HCT116 (cell line): ENCODE measurements at regions not wholly inside any gene's neighbourhood (a gene's known extent, or its start where the extent isn't known, plus 50 kb on each side); places are given as distances from the start of the nearest gene placed in this dataset.

Source experiments
- EZH2 ChIP-seq: fragments of 200-600 bp; sonication (generic); IDR thresholded peaks from 2 replicates; pipeline ENCODE4 v1.6.1; 2017; ENCODE audit warnings: antibody characterized with exemption, mixed run types
- EZH2phosphoT487 ChIP-seq: fragments of 200-600 bp; IDR thresholded peaks from 2 replicates; pipeline ENCODE4 v1.6.1; 2018; ENCODE audit warnings: antibody characterized with exemption, borderline replicate concordance
- POLR2AphosphoS5 ChIP-seq: IDR thresholded peaks from 2 replicates; pipeline ENCODE4 v1.6.1; 2011; ENCODE audit warnings: mild to moderate bottlenecking, low read depth, low read length, moderate library complexity
- SRF ChIP-seq: IDR thresholded peaks from 2 replicates; pipeline ENCODE4 v1.6.1; 2012; ENCODE audit warnings: low read depth
- ZNF274 ChIP-seq: fragments of 200-500 bp; sonication (Bioruptor generic); IDR thresholded peaks from 2 replicates; pipeline ENCODE4 v1.6.1; 2014; ENCODE audit warnings: mild to moderate bottlenecking, low read depth, low read length, inconsistent platforms
- TF ChIP-seq, protein P1 (sequence below), 3 experiments: fragments of 200-600 bp in 1 of 3; sonication (generic) in 1 of 3; IDR thresholded peaks in 2 of 3; conservative IDR thresholded peaks in 1 of 3; 2 replicates each; pipeline ENCODE4 v1.5.1; 2012 to 2017; ENCODE audit warnings: low read depth in 2 of 3, low read length in 2 of 3, antibody characterized with exemption in 1 of 3, borderline replicate concordance in 1 of 3, control low read depth in 1 of 3, mild to moderate bottlenecking in 1 of 3, mixed read lengths in 1 of 3, mixed run types in 1 of 3, moderate library complexity in 1 of 3; ENCODE audit not compliant: insufficient read depth in 1 of 3

DNA sequence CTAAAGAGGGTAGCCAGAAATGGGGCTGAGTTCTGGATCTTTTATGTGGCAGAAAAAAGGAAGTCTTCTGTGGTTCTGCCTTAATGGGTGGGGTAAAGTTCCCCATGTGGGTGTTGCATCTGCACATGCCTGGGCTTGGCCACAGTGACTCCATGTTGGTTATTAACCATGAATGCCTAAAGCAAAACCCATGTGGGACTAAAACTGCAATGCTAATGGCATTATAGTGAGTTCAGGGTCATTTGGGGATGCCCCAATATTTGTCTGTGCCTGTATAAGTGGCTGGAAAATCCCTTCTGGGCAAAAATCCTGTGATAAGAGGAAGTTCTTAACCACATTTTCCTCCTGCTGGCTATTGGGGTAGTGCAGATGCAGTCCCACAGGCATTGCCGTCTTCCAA lies 857.4 kb downstream of the FAT4 start:
- TF ChIP-seq, protein P1, sequence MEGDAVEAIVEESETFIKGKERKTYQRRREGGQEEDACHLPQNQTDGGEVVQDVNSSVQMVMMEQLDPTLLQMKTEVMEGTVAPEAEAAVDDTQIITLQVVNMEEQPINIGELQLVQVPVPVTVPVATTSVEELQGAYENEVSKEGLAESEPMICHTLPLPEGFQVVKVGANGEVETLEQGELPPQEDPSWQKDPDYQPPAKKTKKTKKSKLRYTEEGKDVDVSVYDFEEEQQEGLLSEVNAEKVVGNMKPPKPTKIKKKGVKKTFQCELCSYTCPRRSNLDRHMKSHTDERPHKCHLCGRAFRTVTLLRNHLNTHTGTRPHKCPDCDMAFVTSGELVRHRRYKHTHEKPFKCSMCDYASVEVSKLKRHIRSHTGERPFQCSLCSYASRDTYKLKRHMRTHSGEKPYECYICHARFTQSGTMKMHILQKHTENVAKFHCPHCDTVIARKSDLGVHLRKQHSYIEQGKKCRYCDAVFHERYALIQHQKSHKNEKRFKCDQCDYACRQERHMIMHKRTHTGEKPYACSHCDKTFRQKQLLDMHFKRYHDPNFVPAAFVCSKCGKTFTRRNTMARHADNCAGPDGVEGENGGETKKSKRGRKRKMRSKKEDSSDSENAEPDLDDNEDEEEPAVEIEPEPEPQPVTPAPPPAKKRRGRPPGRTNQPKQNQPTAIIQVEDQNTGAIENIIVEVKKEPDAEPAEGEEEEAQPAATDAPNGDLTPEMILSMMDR (IDR thresholded peaks at IDR 0.05 in 2 of 3, conservative IDR thresholded peaks at IDR 0.05 in 1 of 3; ENCODE audit: borderline replicate concordance in 1 of 3, insufficient read depth in 1 of 3, low read depth in 2 of 3, low read length in 2 of 3): no peak
- TF ChIP-seq POLR2AphosphoS5 (no peak), EZH2 (no peak), ZNF274 (no peak), EZH2phosphoT487 (no peak), SRF (no peak)
